HS-5 (cell line): ENCODE measurements at regions not wholly inside any gene's neighbourhood (a gene's known extent, or its start where the extent isn't known, plus 50 kb on each side); places are given as distances from the start of the nearest gene placed in this dataset.
A peak's percentile ranks its signal among the peaks of the same experiment; 100 is the strongest.

Experiments
- DNase-seq: peaks from one replicate; pipeline ENCODE4 v3.0.0-alpha.2; 2012; ENCODE audit warnings: low read depth

GRCh38 chr17:56648321-56648720, 54.8 kb downstream of the NOG start:
- DNase-seq = no peak

DNA sequence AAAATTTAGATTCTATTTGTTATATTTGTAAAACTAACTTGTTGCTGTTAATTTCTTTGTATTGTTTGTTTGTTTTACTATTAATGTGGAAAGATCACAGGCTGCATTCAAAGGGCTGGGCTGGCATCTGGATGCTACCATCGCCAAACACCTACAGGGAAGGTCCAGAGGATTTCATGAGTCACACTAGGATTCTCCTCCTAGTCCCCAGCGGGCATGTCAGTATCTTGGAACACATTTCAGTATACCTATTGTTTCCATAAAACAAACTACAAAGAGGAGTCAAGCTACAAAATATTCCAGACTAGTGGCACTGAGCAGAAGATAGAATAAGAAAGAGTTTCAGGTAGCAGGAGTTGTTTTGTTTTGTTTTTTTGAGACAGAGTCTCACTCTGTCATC, 55.3 kb downstream of the NOG start:
- DNase-seq = no peak

DNA sequence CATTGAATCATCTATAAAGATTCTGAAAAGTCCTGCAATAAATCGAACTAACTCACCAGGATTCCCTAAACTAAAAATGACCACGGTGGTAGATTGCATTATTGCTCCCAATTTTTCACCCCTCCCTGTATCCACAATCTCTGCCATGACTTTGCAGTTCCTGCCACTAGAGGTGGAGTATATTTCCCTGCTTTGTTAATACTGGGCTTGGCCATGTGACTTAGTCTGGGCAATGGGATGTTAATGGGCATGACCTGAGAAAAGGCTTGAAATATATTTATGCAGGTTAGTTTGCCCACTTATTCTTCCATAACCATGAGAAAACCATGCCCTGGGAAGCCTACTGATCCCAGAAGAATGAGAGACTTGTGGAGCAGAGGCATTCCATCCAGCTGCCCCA, 59.1 kb downstream of the NOG start:
- no peak for DNase-seq

GRCh38 chr17:56653877-56654276, 60.4 kb downstream of the NOG start:
- DNase-seq = peak; percentile 8

GRCh38 chr17:56656701-56657327, 63.3 kb downstream of the NOG start:
- DNase-seq = no peak

DNA sequence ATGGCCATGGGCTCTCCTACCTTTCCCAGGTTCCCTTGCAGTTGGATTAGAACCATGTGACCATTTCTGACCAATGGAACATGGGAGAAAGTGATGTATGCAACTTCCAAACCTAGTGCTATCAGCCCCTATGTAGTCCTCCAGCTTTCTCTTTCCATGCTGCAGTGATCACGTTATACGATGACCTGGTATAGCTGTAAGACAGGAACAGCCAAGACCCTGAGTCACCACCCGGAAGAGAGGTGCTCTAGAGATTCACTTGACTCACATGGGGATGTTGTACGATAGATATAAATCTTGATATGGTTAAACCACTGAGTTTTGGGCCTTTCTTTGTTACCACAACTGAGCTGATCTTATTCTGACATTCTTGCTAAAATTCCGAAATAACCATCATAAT, 65.1 kb downstream of the NOG start:
- no peak for DNase-seq

GRCh38 chr17:56659622-56660021, 66.1 kb downstream of the NOG start:
- no peak for DNase-seq

DNA sequence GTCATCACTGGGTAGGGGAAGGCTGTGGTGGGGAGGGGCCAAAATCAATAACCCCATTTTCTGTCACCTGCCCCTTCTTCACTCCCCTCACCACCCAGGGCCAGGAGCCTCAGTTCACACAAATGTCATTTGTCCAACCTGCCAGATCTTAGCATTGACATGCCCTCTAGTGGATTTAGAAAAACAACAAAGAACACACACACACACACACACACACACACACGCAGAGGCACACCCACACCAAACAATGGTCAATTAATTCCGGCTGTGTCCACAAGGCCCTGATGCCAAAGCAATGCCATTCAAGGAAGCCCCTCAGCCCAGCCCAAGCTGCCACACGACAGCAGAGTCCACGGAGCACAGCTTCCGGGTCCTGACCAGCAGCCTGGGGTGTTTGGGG, 68.4 kb downstream of the NOG start:
- DNase-seq = no peak

- DNase-seq = no peak
Observed at GRCh38 chr17:56665864-56666263, 72.4 kb downstream of the NOG start.

DNA sequence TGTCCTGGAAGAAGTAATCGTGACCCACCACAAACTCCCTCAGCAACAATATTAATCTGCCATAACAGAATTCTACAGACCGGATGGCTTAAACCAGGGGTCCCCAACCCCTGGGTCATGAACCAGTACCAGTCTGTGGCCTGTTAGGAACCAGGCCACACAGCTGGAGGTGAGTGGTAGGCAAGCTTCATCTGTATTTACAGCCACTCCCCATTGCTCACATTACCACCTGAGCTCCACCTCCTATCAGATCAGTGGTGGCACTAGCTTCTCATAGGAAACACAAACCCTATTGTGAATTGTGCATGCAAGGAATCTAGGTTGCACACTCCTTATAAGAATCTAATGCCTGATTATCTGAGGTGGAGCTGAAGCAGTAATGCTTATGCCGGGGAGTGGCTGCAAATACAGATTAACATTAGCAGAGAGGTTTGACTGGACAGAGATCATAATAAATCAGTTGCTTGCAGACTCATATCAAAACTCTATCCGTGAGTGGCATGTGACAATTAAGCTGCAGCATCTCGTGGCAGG, 74.5 kb downstream of the NOG start:
- no peak for DNase-seq

- no peak for DNase-seq
Observed at GRCh38 chr17:56672195-56672594, 78.7 kb downstream of the NOG start.

- DNase-seq = no peak
Observed at GRCh38 chr17:56674401-56674925, 81.0 kb downstream of the NOG start.

- no peak for DNase-seq
Observed at GRCh38 chr17:56675876-56676660, 82.6 kb downstream of the NOG start.

DNA sequence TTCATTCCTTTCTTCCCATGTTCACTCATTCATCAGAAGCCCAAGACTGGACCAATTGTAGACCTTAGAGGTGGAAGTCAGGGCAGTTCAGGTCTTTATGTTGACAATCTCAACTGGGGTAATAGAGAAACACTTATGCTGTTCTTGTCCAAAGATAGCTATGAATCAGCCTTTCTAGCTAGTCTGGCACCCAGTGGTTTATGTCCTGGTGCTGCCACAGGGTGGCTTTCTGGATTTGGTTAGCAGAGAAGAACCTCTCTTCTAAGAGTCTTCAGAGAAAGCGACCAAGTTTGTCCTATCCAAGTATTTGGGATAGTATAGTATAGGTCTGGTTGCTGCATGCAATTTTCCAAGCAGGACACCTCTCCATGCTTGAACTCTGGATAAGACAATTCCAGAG, 83.3 kb downstream of the NOG start:
- DNase-seq = no peak

GRCh38 chr17:56678249-56679114, 85.0 kb downstream of the NOG start:
- DNase-seq = no peak

DNA sequence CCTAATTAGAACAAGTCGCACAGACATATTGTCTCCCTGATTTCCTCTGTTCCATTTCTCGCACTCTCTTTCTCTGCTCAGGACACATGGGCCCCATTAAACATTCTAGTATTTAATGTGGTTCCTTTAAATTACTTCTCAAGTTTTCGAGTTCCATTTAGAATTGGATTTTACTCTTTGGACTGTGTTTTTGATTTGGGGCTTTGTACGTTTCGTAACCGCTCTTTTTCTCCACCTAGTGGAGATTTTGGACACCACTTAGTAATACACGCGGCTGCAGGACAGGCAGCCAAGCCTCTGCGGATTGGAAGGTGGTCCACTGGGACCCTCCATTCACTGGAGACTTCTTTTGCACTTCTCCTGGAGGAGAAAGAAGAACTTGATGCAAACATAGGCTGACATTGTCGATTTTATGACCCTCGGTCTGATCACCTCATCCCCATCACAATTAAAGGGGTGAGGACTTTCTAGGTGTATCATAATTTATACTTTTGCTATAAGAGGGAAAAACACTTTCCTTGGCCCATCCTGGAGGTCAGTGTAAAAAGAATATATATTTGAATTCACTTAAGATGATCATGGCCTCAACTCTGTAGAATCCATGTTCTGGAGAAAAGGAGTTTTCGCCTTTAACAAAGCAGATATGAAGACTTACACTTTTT, 85.7 kb downstream of the NOG start:
- DNase-seq = no peak

DNA sequence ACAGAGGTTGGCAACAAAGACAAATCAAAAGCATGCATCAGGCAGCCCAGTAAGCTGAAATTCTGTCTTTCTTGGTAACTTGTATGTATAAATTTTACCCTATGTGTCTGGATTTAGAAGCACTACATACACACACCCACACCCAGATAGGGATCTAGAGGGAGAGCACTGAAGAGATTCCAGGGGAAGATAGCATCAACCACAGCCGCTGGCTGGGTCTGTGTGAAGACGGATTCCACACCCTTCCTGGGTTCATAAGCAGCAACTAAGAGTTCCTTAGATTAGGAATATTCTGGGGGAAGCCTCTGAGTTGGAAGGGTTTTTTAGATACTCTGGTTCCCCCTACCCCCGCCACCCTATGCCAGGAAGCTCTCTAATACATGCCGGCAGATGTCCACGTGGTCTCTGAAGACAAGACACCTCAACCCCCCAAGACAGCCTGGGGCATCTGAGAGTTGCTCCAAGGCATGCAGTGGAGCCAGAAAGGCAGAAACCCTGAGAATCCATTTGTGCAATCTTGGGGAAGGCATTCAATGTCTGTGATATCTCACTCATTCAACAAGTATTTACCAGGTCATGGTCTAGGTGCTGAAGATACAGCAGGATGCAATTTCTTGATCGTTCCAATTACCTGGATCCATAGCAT, 86.4 kb downstream of the NOG start:
- DNase-seq = no peak

- no peak for DNase-seq
Observed at GRCh38 chr17:56680676-56681075, 87.2 kb downstream of the NOG start.

- peak; percentile 90 for DNase-seq
Observed at GRCh38 chr17:56681561-56682266, 88.2 kb downstream of the NOG start.

GRCh38 chr17:56688151-56688550, 94.7 kb downstream of the NOG start:
- DNase-seq = no peak
